C4-2B (cell line): ENCODE measurements at regions not wholly inside any gene's neighbourhood (a gene's known extent, or its start where the extent isn't known, plus 50 kb on each side); places are given as distances from the start of the nearest gene placed in this dataset.

ENCODE experiments used
- CTCF ChIP-seq: fragments of 450-650 bp; conservative IDR thresholded peaks from 2 replicates; pipeline ENCODE4 v1.5.1; 2017; ENCODE audit warnings: mild to moderate bottlenecking
- ZFX ChIP-seq: fragments of 450-650 bp; IDR thresholded peaks from 2 replicates; pipeline ENCODE4 v1.6.1; 2017

GRCh38 chr6:40669343-40669742, 82.2 kb upstream of the LRFN2 start:
- TF ChIP-seq CTCF (no peak; the same call in 1 of the 2 replicates), ZFX (no peak)
